SK-N-SH (cell line): ENCODE measurements at regions not wholly inside any gene's neighbourhood (a gene's known extent, or its start where the extent isn't known, plus 50 kb on each side); places are given as distances from the start of the nearest gene placed in this dataset.

Experiments used
- CTCF ChIA-PET: fragments of 300-600, 350-600 bp; formaldehyde crosslinking; extraction: SDS; loops from one replicate; lab custom pipeline; 2021; lab: Yijun Ruan, JAX
- POLR2A ChIA-PET: fragments of 350-600 bp; sonication (Branson Sonifier 250); formaldehyde crosslinking; extraction: SDS; loops from one replicate; lab custom pipeline; 2020; ENCODE audit warnings: antibody characterized with exemption, inconsistent platforms; lab: Yijun Ruan, JAX
- DNase-seq: peaks from one replicate; pipeline ENCODE4 v3.0.0; 2012
- H2AFZ ChIP-seq: fragments of 200-600 bp; sonication (generic); 2 replicates; pipeline ENCODE4 v1.8.1; 2016; ENCODE audit warnings: antibody characterized with exemption, mild to moderate bottlenecking, low read depth
- H3F3A ChIP-seq: fragments of 200-600 bp; sonication (generic); replicated peaks from 2 replicates; pipeline ENCODE3; 2016; ENCODE audit warnings: antibody characterized with exemption, mild to moderate bottlenecking; ENCODE audit not compliant: insufficient read depth
- H3K27ac ChIP-seq, 2 experiments: fragments of 200-500 bp in 1 of 2; fragments of 200-600 bp in 1 of 2; sonication (Bioruptor generic) in 1 of 2; sonication (generic), shearing (Covaris generic) in 1 of 2; 2 replicates each; pipeline versions ENCODE4 v1.5.1 to v1.6.1; 2014 to 2016; ENCODE audit warnings: low read depth in 2 of 2, inconsistent platforms in 1 of 2, low read length in 1 of 2, mild to moderate bottlenecking in 1 of 2, mixed read lengths in 1 of 2
- H3K27me3 ChIP-seq: fragments of 200-600 bp; sonication (generic), shearing (Covaris generic); 2 replicates; pipeline ENCODE4 v1.6.1; 2016; ENCODE audit warnings: mixed run types; ENCODE audit not compliant: insufficient read depth
- H3K36me3 ChIP-seq, 2 experiments: fragments of 200-500 bp in 1 of 2; fragments of 200-600 bp in 1 of 2; sonication (Bioruptor generic) in 1 of 2; sonication (generic) in 1 of 2; replicated peaks in 1 of 2; 2 replicates each; pipeline versions ENCODE3 to v1.5.1; 2014 to 2016; ENCODE audit warnings: low read length in 1 of 2, mild to moderate bottlenecking in 1 of 2; ENCODE audit not compliant: insufficient read depth in 2 of 2, control insufficient read depth in 1 of 2
- H3K4me1 ChIP-seq, 2 experiments: fragments of 200-500 bp in 1 of 2; fragments of 200-600 bp in 1 of 2; sonication (Bioruptor generic) in 1 of 2; sonication (generic), shearing (Covaris generic) in 1 of 2; 2 replicates each; pipeline versions ENCODE4 v1.5.1 to v1.6.1; 2014 to 2016; ENCODE audit warnings: low read depth in 1 of 2, low read length in 1 of 2, mixed run types in 1 of 2; ENCODE audit not compliant: insufficient read depth in 2 of 2, control insufficient read depth in 1 of 2
- H3K4me2 ChIP-seq: fragments of 200-600 bp; sonication (generic), shearing (Covaris generic); 2 replicates; pipeline ENCODE4 v1.6.1; 2017; ENCODE audit warnings: mixed run types
- H3K4me3 ChIP-seq, 2 experiments: fragments of 200-500 bp in 1 of 2; fragments of 200-600 bp in 1 of 2; sonication (Bioruptor generic) in 1 of 2; sonication (generic), shearing (Covaris generic) in 1 of 2; 2 replicates each; pipeline versions ENCODE4 v1.5.1 to v1.8.1; 2014 to 2016; ENCODE audit warnings: low read depth in 2 of 2, inconsistent platforms in 1 of 2, low read length in 1 of 2, mild to moderate bottlenecking in 1 of 2, mixed read lengths in 1 of 2, moderate library complexity in 1 of 2
- H3K79me2 ChIP-seq: fragments of 200-600 bp; sonication (generic); 2 replicates; pipeline ENCODE4 v1.8.1; 2017; ENCODE audit warnings: mild to moderate bottlenecking; ENCODE audit not compliant: insufficient read depth
- H3K9ac ChIP-seq: fragments of 200-600 bp; sonication (generic); 2 replicates; pipeline ENCODE4 v1.6.1; 2017; ENCODE audit warnings: mixed run types
- H3K9me2 ChIP-seq: fragments of 200-600 bp; sonication (generic); 2 replicates; pipeline ENCODE4 v1.6.1; 2017; ENCODE audit warnings: mixed run types
- H3K9me3 ChIP-seq: fragments of 200-600 bp; sonication (generic); 2 replicates; pipeline ENCODE4 v1.6.1; 2017; ENCODE audit warnings: mixed run types, mild to moderate bottlenecking, moderate library complexity
- H4K20me1 ChIP-seq: fragments of 200-600 bp; sonication (generic); 2 replicates; pipeline ENCODE4 v1.6.1; 2017; ENCODE audit warnings: mild to moderate bottlenecking, mixed run types; ENCODE audit not compliant: insufficient read depth
- CTCF ChIP-seq: fragments of 200-600 bp; sonication (generic); IDR thresholded peaks from 2 replicates; pipeline ENCODE4 v1.6.1; 2017; ENCODE audit warnings: antibody characterized with exemption, mild to moderate bottlenecking, moderate library complexity
- ELF1 ChIP-seq: IDR thresholded peaks from 2 replicates; pipeline ENCODE4 v1.4.0; 2012
- FOSL2 ChIP-seq: IDR thresholded peaks from 2 replicates; pipeline ENCODE4 v1.4.0; 2012; ENCODE audit warnings: low read depth, mild to moderate bottlenecking, moderate library complexity, borderline replicate concordance
- FOXJ3 ChIP-seq: sonication (generic); formaldehyde crosslinking; IDR thresholded peaks from 2 replicates; pipeline ENCODE4 v1.5.1; 2020; ENCODE audit warnings: mild to moderate bottlenecking, missing genetic modification reagents
- GATA2 ChIP-seq: sonication (generic); formaldehyde crosslinking; IDR thresholded peaks from 2 replicates; pipeline ENCODE4 v1.5.0; 2020; ENCODE audit warnings: mild to moderate bottlenecking, missing genetic modification reagents
- IRF3 ChIP-seq: fragments of 150-350 bp; IDR thresholded peaks from 2 replicates; pipeline ENCODE4 v1.6.1; 2016; ENCODE audit warnings: mild to moderate bottlenecking, low read depth, low read length
- JUND ChIP-seq: IDR thresholded peaks from 2 replicates; pipeline ENCODE4 v1.4.0; 2012
- MXI1 ChIP-seq: IDR thresholded peaks from 2 replicates; pipeline ENCODE4 v1.6.1; 2012; ENCODE audit warnings: mild to moderate bottlenecking, low read depth, low read length, improper control_type of control experiment
- NFIC ChIP-seq: IDR thresholded peaks from 2 replicates; pipeline ENCODE4 v1.4.0; 2012; ENCODE audit warnings: borderline replicate concordance
- NRF1 ChIP-seq: IDR thresholded peaks from 2 replicates; pipeline ENCODE4 v1.6.1; 2012; ENCODE audit warnings: low read depth, mild to moderate bottlenecking, low read length
- PBX3 ChIP-seq: IDR thresholded peaks from 2 replicates; pipeline ENCODE4; 2012
- POLR2AphosphoS5 ChIP-seq: IDR thresholded peaks from 2 replicates; pipeline ENCODE4 v1.6.1; 2012; ENCODE audit warnings: low read depth, low read length
- RAD21 ChIP-seq: IDR thresholded peaks from 2 replicates; pipeline ENCODE4 v1.6.1; 2012; ENCODE audit warnings: mild to moderate bottlenecking, low read length
- RCOR1 ChIP-seq: fragments of 150-350 bp; IDR thresholded peaks from 2 replicates; pipeline ENCODE4 v1.6.1; 2017; ENCODE audit warnings: antibody characterized with exemption, low read length
- REST ChIP-seq: IDR thresholded peaks from 2 replicates; pipeline ENCODE4 v1.6.1; 2012; ENCODE audit warnings: mild to moderate bottlenecking, low read depth, low read length, moderate library complexity
- RFX5 ChIP-seq: IDR thresholded peaks from 2 replicates; pipeline ENCODE4 v1.6.1; 2012; ENCODE audit warnings: mild to moderate bottlenecking, improper control_type of control experiment, low read length
- SIN3A ChIP-seq: IDR thresholded peaks from 2 replicates; pipeline ENCODE4 v1.6.1; 2012; ENCODE audit warnings: low read depth, mild to moderate bottlenecking, low read length, moderate library complexity, borderline replicate concordance
- SMC3 ChIP-seq: IDR thresholded peaks from 2 replicates; pipeline ENCODE4 v1.6.1; 2012; ENCODE audit warnings: low read depth, low read length, improper control_type of control experiment
- TCF12 ChIP-seq: IDR thresholded peaks from 2 replicates; pipeline ENCODE4 v1.4.0; 2012
- TEAD4 ChIP-seq: IDR thresholded peaks from 2 replicates; pipeline ENCODE4 v1.4.0; 2012; ENCODE audit warnings: mild to moderate bottlenecking, borderline replicate concordance; ENCODE audit not compliant: insufficient read depth
- USF2 ChIP-seq: fragments of 150-350 bp; IDR thresholded peaks from 2 replicates; pipeline ENCODE4 v1.6.1; 2017; ENCODE audit warnings: antibody characterized with exemption, low read length, low read depth, borderline replicate concordance
- ZBTB33 ChIP-seq: IDR thresholded peaks from 2 replicates; pipeline ENCODE4 v1.4.0; 2012; ENCODE audit warnings: low read depth, borderline replicate concordance
- WGBS: methylation state at CpG from one replicate; pipeline ENCODE4 v1.1.6; 2017; ENCODE audit warnings: low lambda C conversion rate; 5-methylcytosine and 5-hydroxymethylcytosine counted together

- Histone ChIP-seq H3K9ac (peak overlapping the region; percentile 30; the same call in 1 of the 2 replicates), H3K4me1 (peaks cover 0 to 15% of the 10 kb centered on the region in 2 experiments; a peak in 2 of 4 replicates), H2AFZ (no peak overlapping the region; the same call in 1 of the 2 replicates), H3K36me3 (peaks cover 0 to 4% of the 10 kb centered on the region in 2 experiments), H3K27me3 (no peaks in the 10 kb centered on the region), H3K9me3 (no peaks in the 10 kb centered on the region), H3K27ac (peak overlapping the region in 1 of 2 experiments; percentile 99; a peak in 2 of 4 replicates), H3K9me2 (no peaks in the 10 kb centered on the region), H3K4me2 (no peak overlapping the region), H3K4me3 (no peak overlapping the region), H3K79me2 (no peaks in the 10 kb centered on the region), H4K20me1 (no peaks in the 10 kb centered on the region), H3F3A (peaks cover 43% of the 10 kb centered on the region)
- CTCF ChIA-PET = interaction anchor here (0.9 kb wide), 1 partner anchor 476 kb away, joined by 3 read pairs; no protein-coding TSS in a partner anchor
- 34% methylated on average over 3 of the region's 3 CpGs for whole genome bisulfite sequencing
- DNase-seq = no peak
- POLR2A ChIA-PET = no interaction called here
- TF ChIP-seq NRF1 = no peak
- no peak for TF ChIP-seq RCOR1
- TF ChIP-seq SIN3A = no peak
- 0 out of 2 replicates have a peak, but pooled peaks have one; percentile 10 for TF ChIP-seq TEAD4
- TF ChIP-seq ZBTB33 = no peak
- TF ChIP-seq SMC3 = no peak
- no peak for TF ChIP-seq RAD21
- TF ChIP-seq GATA2 (CRISPR knock-in tag) = no peak
- TF ChIP-seq REST = no peak
- no peak for TF ChIP-seq FOXJ3 (CRISPR knock-in tag)
- peak; percentile 67 for TF ChIP-seq NFIC
- TF ChIP-seq FOSL2 = peak; percentile 28; the same call in 1 of the 2 replicates
- no peak for TF ChIP-seq IRF3
- no peak for TF ChIP-seq USF2
- peak; percentile 54 for TF ChIP-seq TCF12
- TF ChIP-seq ELF1 = no peak
- no peak for TF ChIP-seq POLR2AphosphoS5
- no peak for TF ChIP-seq RFX5
- peak; percentile 37 for TF ChIP-seq PBX3
- TF ChIP-seq JUND = peak; percentile 45
- no peak for TF ChIP-seq MXI1
- peak; percentile 35; the same call in 1 of the 2 replicates for TF ChIP-seq CTCF
Measured at GRCh38 chr6:110534731-110535492, 58.5 kb upstream of the SLC22A16 start.
